ENCODE measurements at regions not wholly inside any gene's neighbourhood (a gene's known extent, or its start where the extent isn't known, plus 50 kb on each side); places are given as distances from the start of the nearest gene placed in this dataset.

- TF ChIP-seq CTCF (IDR thresholded peaks at IDR 0.05): no peak
- no peak for TF ChIP-seq POLR2A (IDR thresholded peaks at IDR 0.05)
These were observed 96.7 kb upstream of the SLC39A10 start for GRCh38 chr2:195560209-195560895.
